ENCODE measurements at regions not wholly inside any gene's neighbourhood (a gene's known extent, or its start where the extent isn't known, plus 50 kb on each side); places are given as distances from the start of the nearest gene placed in this dataset.
"Not testable (repeated sequence)": the region's sequence is repeated elsewhere in the genome, so short reads cannot be mapped to it uniquely, and the experiment has no call there.

DNA sequence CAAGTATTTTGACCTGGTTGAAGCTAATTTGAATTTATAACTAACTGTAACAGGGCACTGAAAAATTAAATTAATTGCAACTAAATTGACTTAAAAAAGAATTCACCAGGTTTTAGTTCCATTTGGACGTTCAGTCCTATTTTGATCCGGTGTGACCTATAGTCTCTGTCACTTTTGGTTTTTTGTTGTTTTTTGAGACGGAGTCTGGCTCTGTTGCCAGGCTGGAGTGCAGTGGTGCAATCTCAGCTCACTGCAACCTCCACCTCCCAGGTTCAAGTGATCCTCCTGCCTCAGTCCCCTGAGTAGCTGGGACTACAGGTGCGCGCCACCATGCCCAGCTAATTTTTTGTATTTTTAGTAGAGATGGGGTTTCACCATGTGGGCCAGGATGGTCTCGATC, 91.2 kb downstream of the GADD45G start:
- not testable (repeated sequence) for DNase-seq (ENCODE audit: low spot score)

DNA sequence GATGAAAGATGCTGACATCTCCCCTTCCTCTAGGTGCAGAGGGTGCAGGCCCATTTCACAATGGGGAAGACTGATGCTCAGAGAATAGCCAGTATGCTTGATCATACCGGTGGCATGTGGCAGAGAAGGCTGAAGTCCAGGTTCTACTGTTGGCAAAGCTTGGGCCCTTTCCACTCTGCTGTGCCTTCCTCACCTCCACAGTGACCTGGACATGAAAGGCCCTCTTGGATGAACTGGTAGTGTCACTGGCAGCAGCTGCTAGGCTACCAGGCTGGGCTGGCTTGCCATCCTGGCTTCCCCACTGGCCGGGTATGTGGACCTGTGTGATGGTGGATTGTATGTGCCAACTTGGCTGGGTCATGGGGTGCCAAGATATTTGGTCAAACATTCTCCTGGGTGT, 92.0 kb downstream of the GADD45G start:
- no peak for DNase-seq (ENCODE audit: low spot score)

DNA sequence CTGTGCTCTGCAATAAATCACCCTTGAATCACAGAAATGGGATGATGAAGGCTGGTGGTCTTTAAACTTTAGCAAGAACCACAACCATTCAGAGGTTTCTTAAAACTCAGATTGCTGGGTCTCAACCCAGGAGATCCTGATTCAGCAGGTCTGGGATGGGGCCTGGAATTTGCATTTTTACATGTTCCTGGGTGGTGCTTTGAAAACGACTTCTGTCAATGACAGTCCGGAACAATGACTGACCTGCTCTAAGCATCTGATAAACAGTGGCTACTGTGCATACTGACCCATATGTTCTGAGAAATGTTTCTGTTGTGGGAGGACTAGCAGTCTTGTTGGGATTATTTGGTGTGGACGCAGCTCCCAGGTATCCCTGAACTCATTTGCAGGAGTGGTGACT, 92.7 kb downstream of the GADD45G start:
- DNase-seq (ENCODE audit: low spot score), result no peak

DNA sequence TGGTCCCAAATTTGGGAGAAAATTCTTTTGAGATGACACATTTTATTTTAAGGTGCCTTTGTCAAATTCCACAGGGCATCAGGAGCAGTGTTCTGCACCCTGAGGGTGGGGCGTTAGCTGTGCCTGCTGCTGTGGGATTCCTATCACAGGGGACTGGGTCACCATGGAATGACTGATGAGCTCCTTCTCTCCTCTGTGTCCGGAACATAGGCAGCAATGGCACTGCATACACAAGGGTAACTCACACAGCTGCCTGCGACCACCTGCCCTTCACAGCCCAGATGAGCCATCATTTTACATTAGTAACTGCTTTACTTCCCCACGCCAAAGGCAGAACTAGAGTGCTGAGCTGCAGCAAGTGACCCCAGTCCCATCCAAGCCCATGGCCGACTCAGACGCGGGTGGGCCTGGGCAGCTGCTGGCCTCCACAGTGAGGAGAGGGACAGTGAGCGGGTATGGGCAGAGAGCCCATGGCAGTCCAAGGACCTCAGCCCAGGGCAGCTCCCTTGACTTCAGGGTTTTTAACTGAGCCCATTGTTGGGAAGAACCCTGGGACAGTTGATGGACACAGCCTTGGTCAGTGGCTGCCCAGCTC, 93.7 kb downstream of the GADD45G start:
- no peak for DNase-seq (ENCODE audit: low spot score)

DNA sequence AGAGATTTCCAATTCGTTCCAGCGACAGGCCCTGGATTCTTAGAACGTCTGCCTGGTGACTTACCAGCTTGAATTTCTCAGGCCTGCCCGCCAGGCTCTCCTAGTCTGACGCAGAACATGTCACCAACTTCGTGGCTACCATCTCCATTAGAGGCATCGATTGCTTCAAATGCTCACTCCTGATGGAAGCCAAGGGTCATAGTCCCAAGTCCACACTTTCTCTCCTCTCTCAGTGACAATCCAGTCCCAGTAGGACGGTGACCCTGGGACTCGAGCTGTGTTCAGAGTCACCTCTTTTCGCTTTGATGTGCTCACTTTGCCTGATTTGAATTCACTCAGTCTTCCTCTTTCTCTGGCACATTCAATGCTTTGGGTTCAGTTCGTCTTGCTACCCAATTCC, 94.8 kb downstream of the GADD45G start:
- no peak for DNase-seq (ENCODE audit: low spot score)

DNA sequence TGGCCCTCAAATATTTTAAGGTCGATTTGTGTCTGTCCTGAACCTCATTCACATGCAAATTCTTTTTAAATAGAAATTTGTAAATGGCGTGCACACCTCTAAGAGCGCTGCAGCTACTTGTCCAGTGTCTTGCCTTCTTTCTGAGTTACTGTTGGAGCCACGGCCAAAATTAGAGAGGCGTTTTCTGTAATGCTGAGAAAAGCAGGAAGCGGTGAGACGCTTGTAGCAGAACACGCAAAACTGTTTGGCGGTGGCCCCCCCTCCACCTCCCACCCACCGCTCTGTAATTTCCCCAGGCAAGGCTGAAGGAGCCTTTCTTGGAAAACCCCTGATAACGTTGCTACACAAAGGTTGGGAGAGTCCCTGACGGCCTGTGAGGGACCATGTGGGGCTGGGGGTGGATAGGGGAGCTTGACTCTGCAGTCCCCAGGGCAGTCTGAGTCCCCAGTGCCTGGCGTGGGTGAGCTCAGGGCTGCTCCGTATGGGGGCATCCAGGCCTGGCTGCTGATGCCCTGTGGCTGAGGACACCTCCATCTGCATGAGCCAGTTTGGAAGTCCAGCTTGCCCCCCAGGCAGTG, 96.5 kb downstream of the GADD45G start:
- no peak for DNase-seq (ENCODE audit: low spot score)

DNA sequence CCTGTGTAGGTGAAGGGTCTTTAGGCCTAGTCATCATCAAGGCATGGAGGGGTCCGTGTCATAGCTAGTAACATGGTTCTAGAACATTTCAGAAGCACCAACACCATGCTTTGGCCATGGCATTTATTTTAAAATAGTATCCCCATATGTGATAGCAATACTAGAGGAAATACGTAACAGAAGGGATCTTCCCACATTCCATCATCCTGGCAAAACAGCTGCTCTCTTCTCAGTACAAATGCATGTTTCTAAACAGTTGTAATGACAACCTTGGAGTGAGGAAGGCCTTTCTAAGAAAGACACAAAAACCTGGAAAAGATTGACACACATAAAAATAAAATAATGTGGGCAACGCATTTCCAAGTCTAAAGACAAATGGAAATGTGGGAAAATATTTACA, 97.6 kb downstream of the GADD45G start:
- DNase-seq (ENCODE audit: low spot score), result no peak

DNA sequence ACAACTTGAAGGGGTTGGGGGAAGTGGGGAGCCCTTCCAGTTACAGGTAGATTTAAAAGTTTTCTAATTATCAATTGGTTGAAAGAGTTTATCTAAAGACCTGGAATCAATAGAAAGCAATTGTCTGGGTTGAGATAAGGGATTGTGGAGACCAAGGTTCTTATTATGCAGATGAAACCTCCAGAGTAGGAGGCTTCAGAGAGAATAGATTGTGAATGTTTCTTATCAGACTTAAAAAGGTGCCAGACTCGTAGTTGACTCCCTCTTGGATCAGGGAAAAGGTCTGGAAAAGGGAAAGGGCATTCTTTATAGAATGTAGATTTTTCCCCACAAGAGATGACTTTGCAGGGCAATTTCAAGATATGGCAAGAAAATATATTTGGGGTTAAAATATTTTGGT, 100.8 kb downstream of the GADD45G start:
- no peak for DNase-seq (ENCODE audit: low spot score)

DNA sequence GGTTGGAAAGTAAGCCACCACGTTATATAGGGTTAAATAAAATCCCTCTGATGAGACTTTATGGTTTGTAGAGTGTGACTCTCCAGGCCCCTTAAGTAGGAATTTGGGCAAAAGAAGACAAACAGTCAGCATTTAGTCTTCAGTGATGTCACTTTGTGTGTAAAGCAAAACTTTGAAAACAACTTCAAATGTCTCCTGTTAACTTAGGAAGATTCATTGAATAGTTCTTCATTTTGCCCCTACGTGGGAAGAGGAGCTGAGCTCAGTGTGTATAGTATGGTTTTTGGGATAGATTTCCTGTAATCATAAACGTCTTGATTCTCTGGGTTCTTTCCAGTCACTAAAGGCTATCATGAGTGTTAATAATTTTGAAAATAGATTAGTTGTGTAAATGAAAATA, 101.3 kb downstream of the GADD45G start:
- no peak for DNase-seq (ENCODE audit: low spot score)

DNA sequence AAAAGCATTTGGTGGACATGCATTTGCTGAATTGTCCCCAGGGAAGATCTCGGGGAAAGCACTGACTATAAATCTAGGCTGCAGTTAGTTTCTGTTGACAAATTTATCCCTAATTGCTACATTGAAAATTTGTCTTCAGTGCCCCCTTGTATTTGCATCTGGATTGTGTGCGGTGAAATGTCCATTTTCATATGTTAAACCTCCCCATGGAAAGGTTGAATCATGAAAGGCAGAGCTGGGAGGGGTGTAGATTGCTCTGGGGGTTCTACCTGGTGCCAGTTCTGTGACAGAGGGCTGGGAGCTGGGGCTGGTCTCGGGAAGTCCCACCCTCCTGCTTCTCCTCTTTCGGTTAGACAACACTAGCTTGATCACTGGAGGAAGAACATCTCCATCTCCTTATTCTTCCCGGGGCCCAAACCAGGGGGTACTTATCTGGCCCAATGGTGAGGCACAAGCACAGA, 101.9 kb downstream of the GADD45G start:
- no peak for DNase-seq (ENCODE audit: low spot score)

DNA sequence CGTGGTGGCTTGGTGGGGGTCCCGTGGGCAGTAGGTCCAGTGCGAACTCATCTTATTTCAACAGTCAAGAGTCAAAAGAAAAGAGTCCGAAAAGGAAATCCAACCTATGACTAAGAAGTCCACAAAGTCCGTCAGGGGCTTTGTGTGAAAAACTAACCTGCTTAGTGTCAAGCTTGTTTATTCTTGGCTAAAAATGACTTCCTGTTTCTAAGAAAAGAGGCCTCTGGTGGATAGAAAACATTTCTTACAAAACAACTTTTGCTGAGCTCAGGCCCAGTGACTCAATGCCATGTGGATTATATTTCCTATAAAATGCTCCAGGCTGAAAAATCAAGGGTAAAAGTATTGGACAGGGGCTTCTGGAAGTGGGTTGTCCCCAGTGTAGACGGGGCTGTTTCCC, 105.9 kb downstream of the GADD45G start:
- DNase-seq (ENCODE audit: low spot score), result peak; percentile 50

DNA sequence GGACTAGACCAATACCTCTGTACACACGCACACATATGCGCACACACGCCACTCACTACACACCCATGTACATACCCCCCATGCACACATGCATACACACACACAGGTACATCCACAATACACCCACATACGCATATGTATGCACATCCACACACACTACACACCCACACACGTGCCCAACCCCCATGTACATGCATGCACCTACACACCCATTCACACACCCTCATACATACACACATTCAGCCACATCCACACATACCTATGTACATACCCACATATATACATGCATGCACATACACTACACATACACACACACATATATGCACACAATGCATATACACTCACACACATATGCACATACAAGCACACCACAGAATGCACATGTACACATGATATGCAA, 107.1 kb downstream of the GADD45G start:
- DNase-seq (ENCODE audit: low spot score), result no peak

DNA sequence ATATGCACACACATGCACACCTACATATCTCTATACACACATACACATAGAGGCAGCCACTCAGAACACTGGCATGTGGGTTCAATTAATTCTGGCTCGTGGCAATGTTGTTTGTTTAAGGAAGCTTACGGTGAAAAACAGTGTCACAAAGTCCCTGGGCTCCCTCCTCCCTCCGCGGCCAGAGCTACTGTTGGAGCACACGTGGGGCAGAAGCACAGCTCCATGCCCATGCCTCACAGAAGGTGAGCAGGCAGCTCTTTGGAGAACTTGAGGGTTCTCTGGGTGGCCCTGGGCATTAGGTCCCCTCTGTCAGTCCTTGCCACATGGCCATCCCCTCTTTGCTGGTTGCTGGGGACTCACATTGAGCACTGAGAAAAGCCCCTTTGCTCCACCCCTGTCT, 107.5 kb downstream of the GADD45G start:
- DNase-seq (ENCODE audit: low spot score), result no peak

DNA sequence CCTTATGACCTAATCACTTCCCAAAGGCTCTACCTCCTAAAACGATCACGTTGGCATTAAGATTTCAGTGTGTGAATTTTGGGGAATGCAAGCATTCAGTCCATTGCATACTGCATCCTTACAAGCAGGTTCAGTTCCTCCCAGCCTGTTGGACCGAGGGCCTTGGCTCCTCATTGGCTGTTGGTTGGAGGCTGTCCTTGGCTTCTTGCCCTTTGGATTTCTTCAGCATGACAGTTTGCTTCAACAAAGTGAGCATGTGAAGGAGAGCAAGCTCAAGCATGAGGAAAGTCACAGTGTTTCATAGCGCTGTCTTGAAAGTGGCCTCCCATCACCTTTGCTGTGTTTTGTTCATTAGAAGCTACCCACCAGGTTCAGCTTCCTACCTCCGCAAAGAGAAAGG, 109.5 kb downstream of the GADD45G start:
- no peak for DNase-seq (ENCODE audit: low spot score)

DNA sequence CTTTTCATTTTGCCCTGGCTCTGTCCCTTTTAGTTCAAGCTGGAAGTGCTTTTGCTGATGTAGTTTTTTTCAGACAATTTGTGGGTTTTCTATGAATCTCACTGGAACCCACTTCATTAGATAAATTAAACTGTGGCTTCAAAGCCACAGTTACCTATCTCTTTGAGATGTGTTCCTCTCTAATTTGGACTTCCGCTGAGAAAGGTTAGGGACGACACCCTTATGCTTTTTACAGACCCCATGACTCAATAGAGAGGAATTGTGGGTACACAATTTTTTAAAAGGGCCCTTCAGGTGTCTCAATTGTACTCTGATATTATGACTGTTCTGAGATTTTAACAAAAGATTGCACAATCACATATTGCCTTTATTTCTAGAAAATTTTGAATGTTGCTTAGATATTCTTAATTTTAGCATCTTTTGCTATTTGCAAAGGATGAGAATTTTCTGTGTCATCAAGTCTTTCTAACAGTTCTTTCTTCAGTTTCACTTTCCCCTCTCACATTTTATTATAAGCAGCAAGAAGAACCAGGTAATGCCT, 110.6 kb downstream of the GADD45G start:
- DNase-seq (ENCODE audit: low spot score), result no peak

DNA sequence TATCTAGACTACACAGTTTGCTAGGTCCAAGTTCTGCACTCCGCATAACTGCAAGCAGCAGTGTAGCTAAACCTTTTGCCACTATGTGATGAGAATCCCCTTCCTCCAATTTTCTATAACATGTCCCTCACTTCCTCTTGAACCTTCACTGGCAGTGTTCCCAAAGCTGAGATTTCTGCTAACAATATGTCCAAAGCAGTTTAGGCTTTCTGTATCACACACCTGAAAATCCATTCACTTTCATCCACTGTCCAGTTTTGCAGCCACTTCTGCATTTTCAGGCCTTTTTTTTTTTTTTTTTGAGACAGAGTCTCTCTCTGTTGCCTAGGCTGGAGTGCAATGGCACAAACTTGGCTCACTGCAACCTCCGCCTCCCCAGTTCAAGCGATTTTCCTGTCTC, 111.1 kb downstream of the GADD45G start:
- DNase-seq (ENCODE audit: low spot score), result no peak

DNA sequence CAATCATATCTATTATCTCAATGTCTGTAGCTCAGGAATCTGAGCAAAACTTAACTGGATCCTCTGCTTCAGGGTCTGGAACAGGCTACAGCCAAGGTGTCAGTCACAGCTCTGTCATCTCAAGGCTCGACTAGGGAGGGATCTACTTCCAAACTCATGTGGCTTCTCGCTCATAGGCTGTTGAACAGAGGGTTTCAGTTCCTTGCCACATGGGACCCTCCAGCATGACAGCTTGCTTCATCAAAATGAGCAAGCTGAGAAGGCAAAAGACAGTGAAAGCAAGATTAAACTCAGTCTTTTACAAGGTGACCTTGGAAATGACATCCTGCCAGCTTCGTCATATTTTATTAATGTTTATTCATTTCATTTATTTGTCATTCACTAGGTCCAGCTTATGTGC, 111.7 kb downstream of the GADD45G start:
- no peak for DNase-seq (ENCODE audit: low spot score)

DNA sequence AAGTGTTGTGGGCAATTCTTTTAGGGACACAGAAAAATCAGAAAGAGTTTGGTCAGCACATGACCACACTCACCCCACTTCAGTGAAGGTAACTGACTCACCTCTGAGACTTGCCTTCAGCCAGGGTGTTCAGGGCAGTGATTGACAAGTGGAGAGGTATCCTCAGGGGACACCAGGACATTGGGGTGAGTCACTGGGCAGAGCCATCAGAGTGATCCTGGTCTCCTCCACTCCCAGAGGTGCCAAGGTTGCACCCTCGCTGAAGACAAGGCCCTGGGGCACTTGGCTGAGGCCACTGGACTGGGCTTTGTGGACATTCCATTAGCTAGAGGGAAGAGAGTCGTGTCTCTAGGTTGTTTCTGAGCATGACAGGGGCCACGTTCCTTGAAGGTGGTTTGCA, 113.4 kb downstream of the GADD45G start:
- no peak for DNase-seq (ENCODE audit: low spot score)

DNA sequence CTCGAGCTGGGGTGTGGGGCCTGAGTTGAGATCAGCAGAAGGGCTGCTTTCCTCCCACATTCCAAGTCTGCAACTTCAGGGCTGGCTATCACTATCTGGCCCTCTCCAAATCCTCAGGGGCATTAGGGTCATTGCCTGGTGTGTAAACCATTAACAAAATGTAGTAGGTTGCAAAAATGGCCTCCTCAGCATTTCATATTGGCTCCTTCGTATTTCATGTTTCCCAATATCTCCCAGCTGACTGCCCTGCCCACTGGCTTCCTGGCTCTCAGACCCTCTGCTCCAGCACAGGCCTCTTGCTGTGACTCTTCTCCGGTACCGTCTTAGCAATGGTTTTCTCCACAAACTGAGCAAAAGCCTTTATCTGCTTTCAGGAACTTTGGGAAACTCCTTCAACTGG, 113.8 kb downstream of the GADD45G start:
- no peak for DNase-seq (ENCODE audit: low spot score)

DNA sequence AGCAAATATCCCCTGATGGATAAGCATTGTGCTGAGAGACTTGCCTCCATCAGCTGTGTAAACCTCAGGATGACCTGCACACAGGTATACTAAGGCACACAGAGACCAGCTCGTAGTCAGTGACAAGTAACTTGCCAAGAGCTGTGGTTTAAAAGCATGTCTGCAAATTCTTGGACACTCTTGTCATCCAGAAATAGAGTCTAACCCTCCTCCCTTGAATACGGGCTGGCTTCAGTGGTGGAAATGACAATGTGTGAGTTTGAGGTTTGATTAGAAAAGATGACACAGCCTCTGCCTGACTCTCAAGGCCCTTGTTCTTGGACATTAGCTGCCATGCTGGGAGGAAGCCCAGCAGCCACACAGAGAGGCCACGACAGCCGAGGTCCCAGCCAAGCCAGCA, 114.4 kb downstream of the GADD45G start:
- no peak for DNase-seq (ENCODE audit: low spot score)

DNA sequence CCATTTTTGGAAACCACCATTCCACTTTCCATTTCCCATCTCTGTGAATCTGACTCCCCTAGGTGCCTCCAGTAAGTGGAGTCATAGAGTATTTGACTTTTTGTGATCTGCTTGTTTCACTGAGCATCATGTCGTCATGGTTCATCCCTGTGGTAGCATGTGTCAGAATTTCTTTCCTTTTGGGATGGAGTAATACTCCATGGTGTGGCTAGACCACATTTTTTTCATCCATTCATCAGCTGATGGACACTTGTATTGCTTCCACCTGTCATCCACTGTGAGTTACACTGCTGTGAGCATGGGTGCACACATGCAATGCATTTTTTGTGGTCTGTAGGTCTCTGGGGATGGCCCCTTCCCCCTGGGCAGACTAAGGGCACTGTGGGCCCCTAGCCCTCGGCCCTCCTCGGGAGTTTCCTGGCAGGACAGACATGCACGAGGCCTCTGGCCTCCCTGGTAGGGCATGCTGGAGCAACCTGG, 115.9 kb downstream of the GADD45G start:
- no peak for DNase-seq (ENCODE audit: low spot score)

DNA sequence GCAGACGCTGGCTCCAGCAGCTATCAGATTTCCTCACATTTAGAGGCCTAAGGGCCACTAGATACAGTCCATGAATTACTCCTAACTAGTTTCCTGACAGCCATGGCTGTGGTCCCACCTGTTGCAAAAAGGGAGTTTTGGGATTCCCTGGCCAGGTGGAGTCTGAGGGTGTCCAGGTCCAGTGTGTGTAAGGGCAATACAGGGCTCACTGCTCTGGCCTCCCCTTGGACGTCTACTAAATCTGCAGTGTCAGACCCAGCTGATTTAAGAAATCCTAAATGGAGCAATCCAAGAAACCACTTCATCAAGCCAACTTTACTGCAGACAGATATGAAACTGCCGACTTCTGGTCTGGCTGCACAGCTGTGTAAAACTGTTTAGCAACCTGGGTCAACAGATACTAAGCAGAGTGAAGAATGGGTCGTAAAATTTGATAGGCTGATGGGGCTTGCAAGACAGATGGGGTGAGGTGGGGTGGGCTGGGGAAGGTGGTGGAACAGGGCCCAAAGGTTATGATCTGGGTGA, 116.4 kb downstream of the GADD45G start:
- DNase-seq (ENCODE audit: low spot score), result no peak

DNA sequence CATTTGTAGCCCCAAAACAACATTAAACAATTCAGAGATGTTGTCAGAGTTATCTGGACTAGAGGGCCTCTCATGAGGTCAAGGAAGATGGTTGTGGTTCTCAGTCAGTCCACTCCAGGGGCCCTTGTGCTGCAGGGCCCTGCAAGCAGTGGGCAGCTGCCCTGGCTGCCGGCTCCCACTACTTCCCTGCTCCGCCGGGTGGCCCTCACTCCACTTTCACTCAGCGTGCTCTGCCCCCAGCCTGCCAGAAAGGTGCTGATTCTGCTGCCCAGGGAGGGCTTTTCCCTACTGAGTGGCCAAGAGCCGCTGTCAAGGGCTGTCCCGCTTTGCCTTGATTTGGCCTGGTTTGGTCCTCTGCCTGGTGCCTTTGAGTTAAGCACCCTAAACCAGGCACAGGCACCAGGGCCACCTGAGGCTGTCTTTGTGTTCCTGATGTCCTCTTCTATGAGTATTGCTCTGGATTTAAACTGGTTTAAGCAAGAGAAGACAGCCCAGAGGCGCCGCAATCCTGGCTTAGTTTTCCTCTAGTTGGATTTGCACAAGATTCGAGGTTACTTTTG, 117.2 kb downstream of the GADD45G start:
- no peak for DNase-seq (ENCODE audit: low spot score)

Data from H4 (cell line).